C4-2B (cell line): ENCODE measurements at regions not wholly inside any gene's neighbourhood (a gene's known extent, or its start where the extent isn't known, plus 50 kb on each side); places are given as distances from the start of the nearest gene placed in this dataset.

Experiments
- CTCF ChIP-seq: fragments of 450-650 bp; conservative IDR thresholded peaks from 2 replicates; pipeline ENCODE4 v1.5.1; 2017; ENCODE audit warnings: mild to moderate bottlenecking
- ZFX ChIP-seq: fragments of 450-650 bp; IDR thresholded peaks from 2 replicates; pipeline ENCODE4 v1.6.1; 2017

GRCh38 chr12:66017736-66018135 lies 112.8 kb downstream of the LLPH start:
- no peak for TF ChIP-seq CTCF
- TF ChIP-seq ZFX: no peak
